Activated B cell treated with CpG ODN at 0.5 μM for 24 hours (primary cell): ENCODE measurements at regions not wholly inside any gene's neighbourhood (a gene's known extent, or its start where the extent isn't known, plus 50 kb on each side); places are given as distances from the start of the nearest gene placed in this dataset.

Experiments used
- ATAC-seq: fragments of 200-7000 bp; cut with Tn5 transposase; one replicate; pipeline ENCODE4 v1.10.0; 2021; ENCODE audit warnings: low read depth, mild to moderate bottlenecking, moderate library complexity
- CTCF ChIA-PET: fragments of 350-600 bp; sonication (Branson Sonifier 250); formaldehyde crosslinking; loops from one replicate; lab custom pipeline; 2021; ENCODE audit warnings: antibody characterized with exemption; lab: Charles Lee
- POLR2A ChIA-PET: fragments of 350-600 bp; sonication (Branson Sonifier 250); formaldehyde crosslinking; loops from one replicate; lab custom pipeline; 2021; ENCODE audit warnings: antibody characterized with exemption; lab: Charles Lee
- DNase-seq: peaks from one replicate; pipeline ENCODE4 v3.0.0; 2022
- H3K27ac Mint-ChIP-seq: one replicate; pipeline ENCODE4 v1.8.0; 2020; ENCODE audit warnings: mixed read lengths
- H3K27me3 Mint-ChIP-seq: one replicate; pipeline ENCODE4 v1.8.0; 2021; ENCODE audit warnings: mixed read lengths
- H3K36me3 Mint-ChIP-seq: one replicate; pipeline ENCODE4 v1.8.0; 2021; ENCODE audit warnings: low read depth, mixed read lengths
- H3K4me1 Mint-ChIP-seq: one replicate; pipeline ENCODE4 v1.8.0; 2021; ENCODE audit warnings: mixed read lengths
- H3K4me3 Mint-ChIP-seq: one replicate; pipeline ENCODE4 v1.8.0; 2020; ENCODE audit warnings: mild to moderate bottlenecking, mixed read lengths
- H3K9me3 Mint-ChIP-seq: one replicate; pipeline ENCODE4 v1.8.0; 2020; ENCODE audit warnings: mixed read lengths
- CTCF ChIP-seq: fragments of 200-600 bp; IDR thresholded peaks from one replicate; pipeline ENCODE4 v1.8.0; 2022; ENCODE audit warnings: antibody characterized with exemption, mild to moderate bottlenecking
- intact Hi-C: fragments of 100-400 bp; cut with micrococcal nuclease; formaldehyde crosslinking; loops from one replicate; pipeline ENCODE4 v1.15.1; 2024

- H3K4me3 Mint-ChIP-seq, result no peak overlapping the region
- ATAC-seq (no peak), DNase-seq (no peak)
- intact Hi-C loops, result loop anchor here (2.0 to 10.0 kb wide), 3 partner anchors 69 to 1279 kb away; no protein-coding TSS in a partner anchor
- POLR2A ChIA-PET, result no interaction called here
- H3K27me3 Mint-ChIP-seq, result peaks cover 7% of the 10 kb centered on the region
- CTCF ChIA-PET, result interaction anchor here (1.4 to 6.2 kb wide), 8 partner anchors 31 to 583 kb away, joined by 4 to 109 read pairs (median 36); partner anchors contain the start of gene UCHL5
- no peaks in the 10 kb centered on the region for H3K4me1 Mint-ChIP-seq
- no peak overlapping the region for H3K27ac Mint-ChIP-seq
- no peaks in the 10 kb centered on the region for H3K9me3 Mint-ChIP-seq
- no peaks in the 10 kb centered on the region for H3K36me3 Mint-ChIP-seq
- TF ChIP-seq CTCF, result no peak
Observed at GRCh38 chr1:192475970-192476369, 99.6 kb upstream of the RGS1 start.

- intact Hi-C loops, result loop anchor here (1.0 to 10.0 kb wide), 7 partner anchors 29 to 1278 kb away; no protein-coding TSS in a partner anchor
Observed at GRCh38 chr1:192476802-192477298, 98.7 kb upstream of the RGS1 start.

GRCh38 chr1:192477630-192478029 is 97.9 kb upstream of the RGS1 start:
- DNase-seq, result no peak
- intact Hi-C loops, result loop anchor here (1.0 to 10.0 kb wide), 7 partner anchors 29 to 1277 kb away; no protein-coding TSS in a partner anchor
- Mint-ChIP-seq H3K9me3 (no peaks in the 10 kb centered on the region), H3K4me1 (no peaks in the 10 kb centered on the region), H3K36me3 (no peaks in the 10 kb centered on the region), H3K27me3 (peaks cover 7% of the 10 kb centered on the region), H3K4me3 (no peak overlapping the region), H3K27ac (no peak overlapping the region)
- ChIA-PET CTCF (interaction anchor here (0.8 to 6.2 kb wide), 20 partner anchors 12 to 581 kb away, joined by 3 to 109 read pairs (median 5); partner anchors contain the start of gene UCHL5), POLR2A (interaction anchor here (1.0 to 1.2 kb wide), 3 partner anchors 61 to 132 kb away, joined by 4 to 6 read pairs (median 4); no protein-coding TSS in a partner anchor)
- ATAC-seq, result peak; percentile 75
- peak; percentile 26 for TF ChIP-seq CTCF

More at GRCh38 chr1:192476802-192477298, 98.7 kb upstream of the RGS1 start:
- no peak for TF ChIP-seq CTCF
- DNase-seq (no peak), ATAC-seq (no peak)
- H3K9me3 Mint-ChIP-seq, result no peaks in the 10 kb centered on the region
- peaks cover 7% of the 10 kb centered on the region for H3K27me3 Mint-ChIP-seq
- H3K36me3 Mint-ChIP-seq, result no peaks in the 10 kb centered on the region
- CTCF ChIA-PET, result interaction anchor here (1.1 to 6.2 kb wide), 16 partner anchors 13 to 582 kb away, joined by 3 to 109 read pairs (median 6); partner anchors contain the start of gene UCHL5
- H3K4me3 Mint-ChIP-seq, result no peak overlapping the region
- no peaks in the 10 kb centered on the region for H3K4me1 Mint-ChIP-seq
- H3K27ac Mint-ChIP-seq, result no peak overlapping the region
- POLR2A ChIA-PET, result interaction anchor here (1.2 kb wide), 1 partner anchor 132 kb away, joined by 6 read pairs; no protein-coding TSS in a partner anchor

GRCh38 chr1:192485692-192486436 is 89.7 kb upstream of the RGS1 start:
- no peak for ATAC-seq
- no peak for TF ChIP-seq CTCF

GRCh38 chr1:192488058-192488457 is 87.5 kb upstream of the RGS1 start:
- CTCF ChIA-PET, result no interaction called here
- ATAC-seq (no peak), DNase-seq (no peak)
- Mint-ChIP-seq H3K27me3 (peaks cover 5% of the 10 kb centered on the region), H3K9me3 (no peaks in the 10 kb centered on the region), H3K4me1 (peaks cover 6% of the 10 kb centered on the region), H3K4me3 (no peak overlapping the region), H3K36me3 (no peaks in the 10 kb centered on the region), H3K27ac (no peak overlapping the region)
- POLR2A ChIA-PET, result no interaction called here
- intact Hi-C loops, result no loop called here
- no peak for TF ChIP-seq CTCF

More at GRCh38 chr1:192485692-192486436, 89.7 kb upstream of the RGS1 start:
- ChIA-PET CTCF (no interaction called here), POLR2A (no interaction called here)
- Mint-ChIP-seq H3K9me3 (no peaks in the 10 kb centered on the region), H3K4me1 (peaks cover 6% of the 10 kb centered on the region), H3K27ac (no peak overlapping the region), H3K27me3 (peaks cover 2% of the 10 kb centered on the region), H3K4me3 (no peak overlapping the region), H3K36me3 (no peaks in the 10 kb centered on the region)
- no peak for DNase-seq
- intact Hi-C loops, result no loop called here
